ENCODE measurements at regions not wholly inside any gene's neighbourhood (a gene's known extent, or its start where the extent isn't known, plus 50 kb on each side); places are given as distances from the start of the nearest gene placed in this dataset.

DNA sequence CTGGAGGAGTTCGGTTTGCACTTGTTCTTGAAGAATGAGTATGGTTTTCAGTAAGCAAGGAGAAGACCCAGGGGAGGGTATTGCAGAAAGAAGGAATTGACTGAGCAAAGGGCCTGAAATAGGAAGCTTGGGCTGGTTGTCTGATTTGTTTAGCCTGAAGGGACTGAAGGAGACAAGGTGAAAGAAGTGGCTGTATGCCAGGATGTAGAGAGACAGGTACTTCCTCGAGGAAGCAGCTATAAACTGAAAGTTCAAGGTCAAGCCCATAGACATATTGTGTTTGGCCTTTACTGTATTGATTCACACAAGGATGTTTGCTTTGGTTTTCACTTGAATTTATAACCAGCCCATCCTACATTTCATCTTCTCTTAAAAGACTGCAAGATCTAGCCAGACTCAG is 183.1 kb downstream of the PALM2AKAP2 start:
- Histone ChIP-seq H3K36me3 (ENCODE audit: control insufficient read depth in 1 of 2, insufficient read depth in 2 of 2, low read depth in 1 of 2, low read length in 2 of 2) (no peaks in the 10 kb centered on the region), H3K9ac (ENCODE audit: low read length) (no peak overlapping the region), H3K4me1 (ENCODE audit: control insufficient read depth, insufficient read depth, low read depth, low read length) (peaks cover 2% of the 10 kb centered on the region), H2BK15ac (ENCODE audit: low read depth, poor library complexity, severe bottlenecking) (no peak overlapping the region), H3K79me1 (replicated peaks; ENCODE audit: low read length, poor library complexity, severe bottlenecking) (peaks cover 3% of the 10 kb centered on the region), H2BK5ac (ENCODE audit: low read depth, low read length, poor library complexity, severe bottlenecking) (no peak overlapping the region), H3K9me3 (ENCODE audit: control insufficient read depth, low read length) (no peaks in the 10 kb centered on the region), H3K4me3 (ENCODE audit: insufficient read depth in 1 of 2, low read depth in 1 of 2, low read length in 2 of 2) (no peak overlapping the region), H3K4me2 (ENCODE audit: low read length, poor library complexity, severe bottlenecking) (no peak overlapping the region), H4K91ac (ENCODE audit: low read length) (no peak overlapping the region), H2BK12ac (ENCODE audit: low read length in 2 of 2) (no peak overlapping the region), H4K8ac (ENCODE audit: low read length) (no peak overlapping the region), H3K18ac (ENCODE audit: low read depth in 1 of 2, low read length in 2 of 2) (no peak overlapping the region), H3K4ac (ENCODE audit: low read depth in 1 of 2, low read length in 2 of 2) (no peak overlapping the region), H3K27ac (ENCODE audit: low read length, poor library complexity, severe bottlenecking) (no peak overlapping the region), H3K14ac (ENCODE audit: low read length in 2 of 2) (no peak overlapping the region), H2AK5ac (ENCODE audit: low read length, severe bottlenecking) (no peak overlapping the region), H3K27me3 (ENCODE audit: control insufficient read depth in 1 of 2, insufficient read depth in 1 of 2, low read length in 2 of 2) (no peaks in the 10 kb centered on the region), H2AFZ (ENCODE audit: low read depth, low read length) (no peak overlapping the region), H2BK120ac (ENCODE audit: low read depth, low read length) (no peak overlapping the region), H3K23ac (ENCODE audit: low read length in 2 of 2) (no peak overlapping the region)
- 89% methylated on average over 2 of the region's 2 CpGs for WGBS
- no peak for DNase-seq

DNA sequence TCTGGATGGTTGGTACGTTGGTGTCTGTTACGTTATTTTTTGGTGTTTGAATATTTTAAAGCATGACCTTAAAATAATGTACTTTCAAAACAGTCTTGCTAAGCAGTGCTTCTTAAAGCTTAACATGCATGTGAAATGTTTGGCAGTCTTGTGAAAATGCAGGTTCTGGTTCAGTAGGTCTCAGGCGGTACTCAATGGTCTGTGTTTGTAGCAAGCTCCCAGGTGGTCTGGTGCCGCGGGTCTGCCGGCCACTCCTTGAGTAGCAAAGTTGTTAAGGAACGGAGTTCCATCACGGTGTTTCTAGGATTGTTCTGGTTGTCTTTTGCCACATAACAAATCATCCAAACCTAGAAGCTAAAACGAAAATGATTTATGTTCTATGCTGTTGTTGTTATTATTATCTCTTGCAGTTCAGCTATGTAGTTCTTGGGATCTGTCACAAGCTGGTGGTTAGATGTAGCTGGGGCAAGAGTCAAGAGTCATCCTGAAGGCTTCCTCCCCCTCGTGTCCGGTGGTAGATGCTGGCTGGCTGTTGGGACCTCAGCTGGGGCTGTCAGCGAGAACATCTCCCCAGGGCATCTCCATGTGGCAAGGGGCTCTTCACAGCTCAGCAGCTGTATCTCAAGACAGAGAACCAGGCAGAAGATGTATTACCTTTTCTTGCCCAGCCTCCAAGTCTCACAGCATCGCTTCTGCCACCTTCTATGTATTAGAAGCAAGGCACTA is 186.8 kb downstream of the PALM2AKAP2 start:
- no peak overlapping the region for H2BK12ac ChIP-seq (ENCODE audit: low read length in 2 of 2)
- H3K9ac ChIP-seq (ENCODE audit: low read length): no peak overlapping the region
- H3K4me2 ChIP-seq (ENCODE audit: low read length, poor library complexity, severe bottlenecking): no peak overlapping the region
- H2AFZ ChIP-seq (ENCODE audit: low read depth, low read length): no peak overlapping the region
- H3K27ac ChIP-seq (ENCODE audit: low read length, poor library complexity, severe bottlenecking): no peak overlapping the region
- H4K91ac ChIP-seq (ENCODE audit: low read length): no peak overlapping the region
- no peaks in the 10 kb centered on the region for H3K9me3 ChIP-seq (ENCODE audit: control insufficient read depth, low read length)
- H4K8ac ChIP-seq (ENCODE audit: low read length): no peak overlapping the region
- H2BK5ac ChIP-seq (ENCODE audit: low read depth, low read length, poor library complexity, severe bottlenecking): no peak overlapping the region
- H3K79me1 ChIP-seq (replicated peaks; ENCODE audit: low read length, poor library complexity, severe bottlenecking): peaks cover 1% of the 10 kb centered on the region
- H3K27me3 ChIP-seq (ENCODE audit: control insufficient read depth in 1 of 2, insufficient read depth in 1 of 2, low read length in 2 of 2): no peaks in the 10 kb centered on the region
- no peak overlapping the region for H2BK15ac ChIP-seq (ENCODE audit: low read depth, poor library complexity, severe bottlenecking)
- no peak overlapping the region for H3K4ac ChIP-seq (ENCODE audit: low read depth in 1 of 2, low read length in 2 of 2)
- no peak overlapping the region for H3K23ac ChIP-seq (ENCODE audit: low read length in 2 of 2)
- no peak overlapping the region for H2BK120ac ChIP-seq (ENCODE audit: low read depth, low read length)
- H3K36me3 ChIP-seq (ENCODE audit: control insufficient read depth in 1 of 2, insufficient read depth in 2 of 2, low read depth in 1 of 2, low read length in 2 of 2): no peaks in the 10 kb centered on the region
- H3K4me3 ChIP-seq (ENCODE audit: insufficient read depth in 1 of 2, low read depth in 1 of 2, low read length in 2 of 2): no peak overlapping the region
- no peak overlapping the region for H3K18ac ChIP-seq (ENCODE audit: low read depth in 1 of 2, low read length in 2 of 2)
- 87% methylated on average over 11 of the region's 13 CpGs for WGBS
- H2AK5ac ChIP-seq (ENCODE audit: low read length, severe bottlenecking): no peak overlapping the region
- no peak overlapping the region for H3K14ac ChIP-seq (ENCODE audit: low read length in 2 of 2)
- DNase-seq: no peak
- peaks cover 2% of the 10 kb centered on the region for H3K4me1 ChIP-seq (ENCODE audit: control insufficient read depth, insufficient read depth, low read depth, low read length)

DNA sequence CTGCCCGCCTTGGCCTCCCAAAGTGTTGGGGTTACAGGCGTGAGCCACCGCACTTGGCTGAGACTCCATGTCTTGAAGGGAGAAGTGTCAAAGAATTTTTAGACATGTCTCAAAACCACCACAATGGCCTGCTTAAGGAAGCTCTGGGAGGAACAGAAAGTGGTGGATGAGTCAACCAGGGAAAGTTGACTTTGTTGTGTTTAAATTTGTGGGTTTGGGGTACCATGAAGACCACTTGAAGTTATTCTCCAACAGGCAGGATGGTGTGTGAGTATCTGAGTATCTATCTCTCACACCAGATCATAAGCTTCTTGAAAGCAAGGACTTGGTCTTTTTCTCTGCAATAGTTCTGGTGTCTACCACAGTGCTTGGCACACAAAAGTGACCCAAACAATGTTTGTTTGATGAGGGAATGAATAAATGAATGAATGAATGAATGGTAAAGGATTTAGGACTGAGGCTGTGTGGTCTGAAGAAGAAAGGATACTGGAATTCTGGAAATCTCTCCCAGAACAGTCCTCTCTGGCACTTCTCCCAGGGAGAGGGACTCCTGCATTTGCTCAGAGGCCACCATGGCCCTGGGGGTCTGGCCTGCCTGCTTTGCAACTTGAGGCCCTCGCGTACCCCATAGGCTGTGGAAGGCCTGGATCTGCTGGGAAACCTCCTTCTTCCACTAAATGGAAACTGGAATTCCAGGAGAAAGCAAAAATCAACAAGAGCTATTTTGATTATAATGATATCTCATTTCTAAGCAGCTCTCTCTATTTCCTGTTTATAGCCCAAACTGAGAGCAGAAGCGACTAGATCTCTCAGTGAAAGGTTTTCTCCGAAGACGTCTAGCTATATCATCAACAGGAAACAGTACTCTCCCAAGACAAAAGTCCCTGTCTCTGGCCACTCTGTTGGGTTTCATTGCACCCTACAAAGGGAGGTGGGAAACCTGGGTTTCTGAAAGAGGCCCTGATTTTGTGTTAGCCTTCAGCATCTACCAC is 187.9 kb downstream of the PALM2AKAP2 start:
- Histone ChIP-seq H3K36me3 (ENCODE audit: control insufficient read depth in 1 of 2, insufficient read depth in 2 of 2, low read depth in 1 of 2, low read length in 2 of 2) (peaks cover 0 to 5% of the 10 kb centered on the region in 2 experiments), H3K27ac (ENCODE audit: low read length, poor library complexity, severe bottlenecking) (no peak overlapping the region), H3K27me3 (ENCODE audit: control insufficient read depth in 1 of 2, insufficient read depth in 1 of 2, low read length in 2 of 2) (no peaks in the 10 kb centered on the region), H4K91ac (ENCODE audit: low read length) (no peak overlapping the region), H2BK12ac (ENCODE audit: low read length in 2 of 2) (peak overlapping the region in 1 of 2 experiments; percentile 74), H2BK5ac (ENCODE audit: low read depth, low read length, poor library complexity, severe bottlenecking) (no peak overlapping the region), H3K4me2 (ENCODE audit: low read length, poor library complexity, severe bottlenecking) (no peak overlapping the region), H3K23ac (ENCODE audit: low read length in 2 of 2) (no peak overlapping the region), H4K8ac (ENCODE audit: low read length) (peak overlapping the region; percentile 52), H3K14ac (ENCODE audit: low read length in 2 of 2) (no peak overlapping the region), H2AFZ (ENCODE audit: low read depth, low read length) (no peak overlapping the region), H2BK15ac (ENCODE audit: low read depth, poor library complexity, severe bottlenecking) (no peak overlapping the region), H3K79me1 (replicated peaks; ENCODE audit: low read length, poor library complexity, severe bottlenecking) (peaks cover 1% of the 10 kb centered on the region), H3K4me1 (ENCODE audit: control insufficient read depth, insufficient read depth, low read depth, low read length) (peaks cover 2% of the 10 kb centered on the region), H3K9me3 (ENCODE audit: control insufficient read depth, low read length) (no peaks in the 10 kb centered on the region), H3K4me3 (ENCODE audit: insufficient read depth in 1 of 2, low read depth in 1 of 2, low read length in 2 of 2) (no peak overlapping the region), H3K18ac (ENCODE audit: low read depth in 1 of 2, low read length in 2 of 2) (peak overlapping the region in 1 of 2 experiments; percentile 68), H2AK5ac (ENCODE audit: low read length, severe bottlenecking) (no peak overlapping the region), H3K4ac (ENCODE audit: low read depth in 1 of 2, low read length in 2 of 2) (peak overlapping the region in 1 of 2 experiments; percentile 24), H3K9ac (ENCODE audit: low read length) (no peak overlapping the region), H2BK120ac (ENCODE audit: low read depth, low read length) (no peak overlapping the region)
- DNase-seq: peak; percentile 31
- 59% methylated on average over 6 of the region's 8 CpGs for WGBS

DNA sequence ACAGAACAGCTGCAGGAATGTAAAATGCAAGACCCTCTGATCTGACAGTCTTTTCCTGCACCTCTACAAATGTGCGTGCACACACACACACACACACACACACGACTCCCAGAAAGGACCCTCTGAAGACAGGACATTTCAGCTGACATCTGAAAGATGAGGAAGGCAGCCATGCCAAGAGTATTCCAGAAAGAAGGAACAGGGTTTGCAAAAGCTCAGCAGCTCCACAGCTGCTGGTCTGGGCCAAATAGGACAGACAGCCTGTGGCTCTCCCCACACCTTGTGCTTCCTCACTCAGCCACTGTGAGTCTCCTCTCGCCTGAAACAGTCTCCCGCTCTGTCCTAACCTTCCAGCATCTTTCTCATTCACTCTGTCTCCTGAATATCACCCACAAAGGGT is 189.0 kb downstream of the PALM2AKAP2 start:
- H2BK12ac ChIP-seq (ENCODE audit: low read length in 2 of 2): no peak overlapping the region
- H2BK15ac ChIP-seq (ENCODE audit: low read depth, poor library complexity, severe bottlenecking): no peak overlapping the region
- DNase-seq: peak; percentile 33
- H3K14ac ChIP-seq (ENCODE audit: low read length in 2 of 2): no peak overlapping the region
- no peak overlapping the region for H3K27ac ChIP-seq (ENCODE audit: low read length, poor library complexity, severe bottlenecking)
- no peak overlapping the region for H3K4ac ChIP-seq (ENCODE audit: low read depth in 1 of 2, low read length in 2 of 2)
- H2AK5ac ChIP-seq (ENCODE audit: low read length, severe bottlenecking): no peak overlapping the region
- H3K36me3 ChIP-seq (ENCODE audit: control insufficient read depth in 1 of 2, insufficient read depth in 2 of 2, low read depth in 1 of 2, low read length in 2 of 2): peaks cover 0 to 7% of the 10 kb centered on the region in 2 experiments
- WGBS: 71% methylated on average over 4 of the region's 4 CpGs
- peaks cover 2% of the 10 kb centered on the region for H3K4me1 ChIP-seq (ENCODE audit: control insufficient read depth, insufficient read depth, low read depth, low read length)
- H2BK120ac ChIP-seq (ENCODE audit: low read depth, low read length): no peak overlapping the region
- no peak overlapping the region for H4K8ac ChIP-seq (ENCODE audit: low read length)
- peaks cover 2% of the 10 kb centered on the region for H3K79me1 ChIP-seq (replicated peaks; ENCODE audit: low read length, poor library complexity, severe bottlenecking)
- H3K27me3 ChIP-seq (ENCODE audit: control insufficient read depth in 1 of 2, insufficient read depth in 1 of 2, low read length in 2 of 2): no peaks in the 10 kb centered on the region
- H3K23ac ChIP-seq (ENCODE audit: low read length in 2 of 2): no peak overlapping the region
- no peak overlapping the region for H3K18ac ChIP-seq (ENCODE audit: low read depth in 1 of 2, low read length in 2 of 2)
- no peak overlapping the region for H3K4me3 ChIP-seq (ENCODE audit: insufficient read depth in 1 of 2, low read depth in 1 of 2, low read length in 2 of 2)
- H2AFZ ChIP-seq (ENCODE audit: low read depth, low read length): no peak overlapping the region
- H4K91ac ChIP-seq (ENCODE audit: low read length): no peak overlapping the region
- H3K4me2 ChIP-seq (ENCODE audit: low read length, poor library complexity, severe bottlenecking): no peak overlapping the region
- H3K9ac ChIP-seq (ENCODE audit: low read length): no peak overlapping the region
- no peaks in the 10 kb centered on the region for H3K9me3 ChIP-seq (ENCODE audit: control insufficient read depth, low read length)
- no peak overlapping the region for H2BK5ac ChIP-seq (ENCODE audit: low read depth, low read length, poor library complexity, severe bottlenecking)
